ENCODE measurements at regions not wholly inside any gene's neighbourhood (a gene's known extent, or its start where the extent isn't known, plus 50 kb on each side); places are given as distances from the start of the nearest gene placed in this dataset.

DNA sequence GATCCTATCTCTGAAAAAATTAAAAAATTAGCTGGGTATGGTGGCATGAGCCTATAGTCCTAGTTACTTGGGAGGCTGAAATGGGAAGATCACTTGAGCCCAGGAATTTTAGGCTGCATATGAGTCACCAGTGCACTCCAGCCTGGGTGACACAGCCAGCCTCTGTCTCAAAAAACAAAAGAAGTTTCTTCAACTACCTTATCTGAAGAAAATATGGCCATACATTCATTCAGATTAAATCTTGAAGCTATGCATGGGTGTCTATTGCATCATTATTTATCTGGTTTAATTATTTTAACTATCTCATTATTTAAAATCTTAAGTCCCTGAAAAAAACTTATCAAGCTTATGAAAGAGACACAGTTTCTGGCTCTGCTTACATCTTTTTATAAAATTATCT lies 204.1 kb downstream of the SIM1 start:
- TF ChIP-seq TAF1 (IDR thresholded peaks at IDR 0.05; ENCODE audit: borderline replicate concordance, insufficient read depth, low read length) (no peak), POLR2AphosphoS5 (IDR thresholded peaks at IDR 0.05; ENCODE audit: low read depth, low read length) (no peak), SIN3A (IDR thresholded peaks at IDR 0.05; ENCODE audit: borderline replicate concordance, insufficient read depth, low read length) (no peak)
